ENCODE measurements at regions not wholly inside any gene's neighbourhood (a gene's known extent, or its start where the extent isn't known, plus 50 kb on each side); places are given as distances from the start of the nearest gene placed in this dataset.

DNA sequence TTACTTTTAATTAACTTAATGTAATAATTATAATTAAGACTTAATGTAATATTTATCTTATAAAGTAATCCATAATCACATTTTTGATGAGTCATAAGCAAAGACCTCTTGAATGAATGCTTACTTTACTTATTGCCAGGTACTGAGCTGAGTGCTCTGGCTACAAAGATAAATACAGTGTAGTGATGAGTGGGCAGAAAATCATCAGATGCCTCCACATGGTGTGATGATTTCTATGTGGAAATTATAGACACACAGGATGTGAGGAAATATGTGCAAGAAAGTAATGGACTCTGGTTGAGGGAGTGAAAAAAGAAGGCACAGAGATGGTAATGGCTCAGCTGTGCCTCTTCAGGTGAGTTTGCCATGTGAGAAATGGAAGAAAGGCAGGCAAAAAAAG is 422.6 kb upstream of the CD180 start:
- TF ChIP-seq POLR2A (IDR thresholded peaks at IDR 0.05): no peak
- TF ChIP-seq, protein P1, sequence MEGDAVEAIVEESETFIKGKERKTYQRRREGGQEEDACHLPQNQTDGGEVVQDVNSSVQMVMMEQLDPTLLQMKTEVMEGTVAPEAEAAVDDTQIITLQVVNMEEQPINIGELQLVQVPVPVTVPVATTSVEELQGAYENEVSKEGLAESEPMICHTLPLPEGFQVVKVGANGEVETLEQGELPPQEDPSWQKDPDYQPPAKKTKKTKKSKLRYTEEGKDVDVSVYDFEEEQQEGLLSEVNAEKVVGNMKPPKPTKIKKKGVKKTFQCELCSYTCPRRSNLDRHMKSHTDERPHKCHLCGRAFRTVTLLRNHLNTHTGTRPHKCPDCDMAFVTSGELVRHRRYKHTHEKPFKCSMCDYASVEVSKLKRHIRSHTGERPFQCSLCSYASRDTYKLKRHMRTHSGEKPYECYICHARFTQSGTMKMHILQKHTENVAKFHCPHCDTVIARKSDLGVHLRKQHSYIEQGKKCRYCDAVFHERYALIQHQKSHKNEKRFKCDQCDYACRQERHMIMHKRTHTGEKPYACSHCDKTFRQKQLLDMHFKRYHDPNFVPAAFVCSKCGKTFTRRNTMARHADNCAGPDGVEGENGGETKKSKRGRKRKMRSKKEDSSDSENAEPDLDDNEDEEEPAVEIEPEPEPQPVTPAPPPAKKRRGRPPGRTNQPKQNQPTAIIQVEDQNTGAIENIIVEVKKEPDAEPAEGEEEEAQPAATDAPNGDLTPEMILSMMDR (IDR thresholded peaks at IDR 0.05): no peak
